GM21619 (cell line): ENCODE measurements at regions not wholly inside any gene's neighbourhood (a gene's known extent, or its start where the extent isn't known, plus 50 kb on each side); places are given as distances from the start of the nearest gene placed in this dataset.

Source experiments
- ATAC-seq: cut with Tn5 transposase; IDR thresholded peaks from one replicate; pipeline ENCODE4 v1.9.1; 2021; ENCODE audit not compliant: unreplicated experiment

DNA sequence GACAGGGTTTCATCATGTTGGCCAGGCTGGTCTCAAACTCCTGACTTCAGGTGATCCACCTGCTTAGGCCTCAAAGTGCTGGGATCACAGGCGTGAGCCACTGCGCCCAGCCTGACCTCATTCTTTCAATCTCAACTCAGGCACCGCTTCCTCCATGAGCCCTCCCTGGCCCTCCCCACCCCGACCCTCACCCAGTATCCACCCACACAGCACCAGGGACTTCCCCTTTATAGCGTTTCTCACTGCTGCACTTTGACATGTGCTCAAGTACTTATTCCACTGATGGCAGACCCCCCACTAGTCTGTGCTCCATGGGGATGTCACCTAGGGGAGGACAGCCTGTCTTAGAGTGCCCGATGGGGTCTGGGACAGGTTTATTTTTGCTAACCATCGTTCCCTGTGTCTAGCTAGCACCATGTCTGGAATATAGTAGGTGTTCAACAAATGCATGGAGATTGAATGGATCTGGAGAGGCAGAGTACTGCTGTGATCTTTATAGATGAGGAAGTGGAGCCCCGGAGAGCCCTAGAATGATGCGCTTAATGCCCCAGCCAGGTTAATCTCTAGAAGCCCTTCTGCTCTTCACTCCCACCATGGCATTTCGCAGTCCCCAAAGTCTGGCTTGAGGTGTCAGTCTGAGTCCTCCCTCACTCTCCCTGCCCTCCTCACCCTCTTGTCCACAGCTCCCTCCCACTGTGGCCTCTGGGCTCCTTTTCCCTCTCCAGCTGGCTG lies 258.8 kb downstream of the RPS24 start:
- no peak for ATAC-seq

DNA sequence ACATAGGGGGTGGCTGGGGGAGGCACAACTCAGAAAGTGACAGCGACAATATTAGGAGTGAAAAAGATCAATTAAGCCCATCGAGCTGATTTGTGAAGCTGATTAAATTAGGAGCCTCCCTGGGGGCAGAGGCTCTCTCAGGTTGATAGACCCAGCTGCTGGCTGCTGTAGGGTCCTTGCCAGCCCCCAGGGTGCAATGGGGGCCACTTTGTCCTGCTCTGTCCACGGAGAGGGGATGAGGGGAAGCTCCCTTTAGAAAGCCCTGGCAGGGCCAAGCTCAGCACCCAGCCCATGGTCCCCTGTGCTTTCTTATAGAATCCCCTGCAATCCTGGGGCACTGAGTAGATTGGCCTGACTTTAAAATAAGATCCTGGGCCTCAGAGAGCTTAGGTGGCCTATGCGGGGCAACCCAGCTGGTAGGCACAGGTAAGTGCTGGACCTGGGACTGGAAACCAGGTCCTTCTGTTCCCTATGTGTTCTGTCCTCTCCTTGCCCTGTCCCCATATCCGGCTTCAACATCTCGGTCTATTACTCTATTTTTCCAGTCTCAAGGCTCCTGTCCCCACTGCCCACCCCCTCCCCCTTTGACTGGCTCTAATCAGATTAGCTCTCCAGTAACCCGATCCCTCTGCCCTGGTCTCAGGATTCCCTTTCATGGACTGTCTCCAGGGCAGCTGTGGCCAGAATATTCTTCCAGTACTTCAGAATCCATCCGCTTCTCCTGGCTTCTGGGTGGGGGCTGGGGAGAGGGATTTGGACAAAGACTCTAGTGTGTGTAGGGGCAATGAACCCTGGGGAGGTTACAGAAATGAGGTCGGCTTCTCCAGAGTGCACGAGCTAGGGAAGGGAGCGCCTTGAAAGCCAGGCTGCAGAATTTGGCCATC lies 259.6 kb downstream of the RPS24 start:
- no peak for ATAC-seq

DNA sequence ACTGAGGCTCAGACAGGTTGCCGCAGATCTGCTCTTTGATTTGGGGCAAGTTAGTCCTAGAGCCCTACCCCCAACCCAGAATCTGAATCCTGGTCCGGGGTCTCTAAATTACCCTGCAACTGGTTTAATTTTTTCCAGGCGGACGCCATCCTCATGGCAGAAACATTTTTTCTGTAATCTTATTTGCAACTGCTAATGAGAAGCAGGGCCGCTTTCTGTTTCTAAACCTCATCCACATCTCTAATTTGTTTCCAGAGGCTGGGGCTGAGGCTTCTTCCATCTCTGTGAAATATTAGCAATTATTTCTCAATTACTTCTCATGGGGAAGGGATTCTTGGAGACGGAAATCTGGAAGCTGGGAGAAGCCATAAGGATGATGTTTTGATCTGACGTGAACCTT lies 261.6 kb downstream of the RPS24 start:
- no peak for ATAC-seq

DNA sequence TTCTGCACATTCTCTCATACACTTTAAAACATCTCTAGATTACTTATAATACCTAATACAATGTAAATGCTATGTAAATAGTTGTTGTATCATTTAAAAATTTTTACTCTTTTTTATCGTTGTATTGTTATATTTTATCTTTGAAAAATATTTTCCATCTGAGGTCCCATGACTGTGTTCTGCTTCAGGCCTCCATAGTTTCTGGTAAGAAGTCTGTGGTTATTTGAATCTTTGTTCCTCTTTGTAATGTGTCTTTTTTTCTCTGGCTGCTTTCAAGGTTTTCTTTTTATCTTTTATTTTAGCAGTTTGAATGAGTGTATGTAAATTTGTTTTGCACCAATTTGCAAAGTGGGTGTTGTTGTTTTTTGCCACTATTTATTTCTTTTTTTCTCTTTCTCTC lies 263.1 kb downstream of the RPS24 start:
- no peak for ATAC-seq

DNA sequence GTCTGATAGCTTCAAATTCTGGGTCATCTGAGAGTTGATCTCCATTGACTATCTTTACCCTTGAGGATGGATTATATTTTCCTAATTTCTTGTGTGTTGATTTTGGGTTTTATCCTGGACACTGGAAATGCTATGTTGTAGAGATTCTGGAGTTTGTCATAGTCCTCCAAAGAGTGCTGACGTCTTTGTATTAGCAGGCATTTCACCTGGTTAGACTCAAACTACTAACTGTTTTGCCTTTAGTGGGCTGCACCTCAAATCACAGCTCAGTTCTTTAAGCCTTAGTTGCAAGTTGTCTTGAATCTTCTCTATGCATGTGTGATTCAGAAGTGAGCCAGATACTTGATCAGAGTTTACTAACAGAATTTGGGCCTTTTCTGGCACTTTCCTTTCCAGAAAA lies 264.3 kb downstream of the RPS24 start:
- ATAC-seq, result no peak

DNA sequence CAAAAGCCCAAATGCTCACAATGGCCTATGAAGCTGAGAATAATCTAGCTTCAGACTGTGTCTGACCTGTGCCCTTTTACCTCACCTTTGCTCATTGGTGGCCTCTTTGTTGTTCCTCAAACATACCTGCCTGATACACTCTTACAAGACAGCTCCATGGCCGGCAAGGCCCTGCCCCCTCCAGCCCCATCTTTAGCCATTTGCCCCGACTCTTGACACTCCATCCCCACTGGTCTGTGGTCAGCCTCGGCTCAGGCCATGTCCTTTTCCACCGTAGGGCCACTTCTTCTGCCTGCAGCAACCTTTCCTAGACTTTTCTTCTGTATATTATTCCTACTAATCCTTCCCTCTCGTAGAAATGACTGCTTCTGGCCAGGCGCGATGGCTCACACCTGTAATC lies 265.2 kb downstream of the RPS24 start:
- ATAC-seq, result no peak

DNA sequence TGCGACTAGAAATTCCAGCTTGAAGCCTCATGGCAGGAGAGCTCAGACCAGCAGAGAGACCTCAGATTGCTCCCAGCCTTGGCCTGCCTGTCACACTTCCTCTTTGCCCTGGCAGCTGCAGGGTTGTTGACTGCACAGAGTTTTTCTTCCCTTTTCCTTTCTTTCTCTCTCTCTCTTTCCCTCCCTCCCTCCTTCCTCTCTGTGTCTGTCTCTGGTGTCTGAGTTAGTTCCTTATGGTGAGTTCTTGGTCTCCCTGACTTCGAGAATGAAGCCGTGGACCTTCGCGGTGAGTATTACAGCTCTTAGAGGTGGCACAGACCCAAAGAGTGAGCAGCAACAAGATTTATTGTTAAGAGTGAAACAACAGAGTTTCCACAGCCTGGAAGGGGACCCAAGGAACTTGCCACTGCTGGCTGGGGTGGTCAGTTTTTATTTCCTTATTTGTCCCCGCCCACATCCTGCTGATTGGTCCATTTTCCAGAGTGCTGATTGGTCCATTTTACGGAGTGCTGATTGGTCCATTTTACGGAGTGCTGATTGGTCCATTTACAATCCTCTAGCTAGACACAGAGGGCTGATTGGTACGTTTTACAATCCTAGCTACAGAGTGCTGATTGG lies 266.3 kb downstream of the RPS24 start:
- no peak for ATAC-seq

DNA sequence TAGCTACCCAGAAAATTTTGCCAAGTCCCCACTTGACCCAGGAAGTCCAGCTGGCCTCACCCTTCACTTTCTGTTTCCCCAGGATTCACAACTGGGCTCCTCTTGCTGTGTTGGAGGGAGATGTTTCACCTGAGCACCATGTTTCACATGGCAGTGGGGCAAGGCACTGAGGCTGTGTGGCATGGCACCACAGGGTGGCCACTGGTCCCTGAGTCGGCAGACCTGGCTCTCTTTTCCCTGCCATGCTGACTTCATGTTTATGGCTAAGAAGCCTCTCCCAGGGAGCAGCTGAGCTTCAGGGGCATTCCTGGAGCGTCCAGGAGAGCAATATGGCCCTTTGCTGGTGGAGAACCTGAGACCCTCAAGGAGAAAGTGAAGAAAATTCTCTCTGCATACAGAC lies 266.9 kb downstream of the RPS24 start:
- ATAC-seq, result no peak

DNA sequence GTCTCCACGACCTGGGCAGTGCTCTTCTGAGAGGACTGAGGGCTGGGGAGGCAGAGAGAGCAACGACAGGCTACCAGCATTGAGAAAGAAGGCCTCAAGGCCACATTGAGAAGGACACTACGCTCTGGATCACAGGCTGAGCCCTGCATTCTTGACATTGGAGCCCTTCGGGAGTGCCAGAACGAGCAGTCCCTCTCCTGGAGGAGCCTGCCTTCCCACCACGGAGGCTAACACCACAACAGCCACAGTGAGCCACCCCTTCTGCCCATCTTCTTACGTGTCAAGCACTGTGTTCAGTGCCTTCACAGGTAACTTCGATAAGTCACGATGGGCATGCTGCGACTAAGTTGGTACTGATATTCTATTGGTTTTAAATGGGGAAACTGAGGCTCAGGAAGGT lies 267.8 kb downstream of the RPS24 start:
- no peak for ATAC-seq

DNA sequence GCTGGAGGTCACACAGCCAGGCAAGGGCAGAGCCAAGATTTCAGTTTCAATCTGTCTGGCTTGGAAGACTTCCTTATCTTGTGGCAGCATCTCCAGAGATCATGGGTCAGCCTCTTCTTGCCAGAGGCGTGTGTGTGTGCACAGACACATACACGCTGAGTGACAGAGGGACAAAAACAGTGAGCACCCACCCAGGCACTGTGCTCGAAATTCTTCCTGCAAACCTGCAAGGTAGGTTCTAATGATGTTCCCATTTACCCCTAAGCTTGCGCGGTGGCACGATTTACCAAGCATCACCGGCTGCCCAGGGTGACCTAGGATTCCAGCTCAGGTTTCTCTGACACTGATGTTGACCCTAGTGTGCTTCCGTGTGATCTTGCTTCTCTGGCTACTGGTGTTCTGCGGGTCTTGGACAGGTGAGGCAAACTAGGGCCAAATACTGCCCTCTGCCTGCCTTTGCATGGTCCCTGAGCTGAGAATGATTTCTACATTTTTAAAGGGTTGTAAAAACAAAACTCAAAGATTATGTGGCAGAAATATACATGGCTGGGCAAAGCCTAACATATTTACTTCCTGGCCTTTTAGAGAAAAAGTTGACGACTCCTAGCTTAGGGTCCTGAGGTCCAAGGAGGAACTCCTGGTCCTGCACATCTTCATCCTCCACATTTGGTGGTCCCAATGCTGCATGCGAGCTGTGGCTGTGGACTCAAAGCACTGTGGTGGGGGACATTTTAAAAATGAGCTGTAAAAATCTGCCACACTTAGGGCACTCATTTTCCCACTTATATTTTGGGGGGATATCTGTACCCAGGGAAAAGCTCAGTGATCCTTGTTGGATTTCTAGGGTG lies 268.5 kb downstream of the RPS24 start:
- ATAC-seq, result no peak

DNA sequence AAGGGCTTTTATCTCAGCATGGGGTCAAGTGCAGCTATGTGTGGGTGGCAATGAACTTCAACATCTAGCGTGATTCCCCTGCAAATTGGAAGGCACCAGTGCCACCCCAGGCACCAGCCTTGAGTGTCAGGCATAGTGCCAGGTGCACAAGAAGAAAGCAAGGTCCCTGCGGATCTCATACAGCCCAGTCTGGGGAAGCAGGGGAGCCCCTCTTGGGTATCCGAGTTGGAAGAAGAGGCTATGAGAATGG lies 269.0 kb downstream of the RPS24 start:
- ATAC-seq, result no peak

DNA sequence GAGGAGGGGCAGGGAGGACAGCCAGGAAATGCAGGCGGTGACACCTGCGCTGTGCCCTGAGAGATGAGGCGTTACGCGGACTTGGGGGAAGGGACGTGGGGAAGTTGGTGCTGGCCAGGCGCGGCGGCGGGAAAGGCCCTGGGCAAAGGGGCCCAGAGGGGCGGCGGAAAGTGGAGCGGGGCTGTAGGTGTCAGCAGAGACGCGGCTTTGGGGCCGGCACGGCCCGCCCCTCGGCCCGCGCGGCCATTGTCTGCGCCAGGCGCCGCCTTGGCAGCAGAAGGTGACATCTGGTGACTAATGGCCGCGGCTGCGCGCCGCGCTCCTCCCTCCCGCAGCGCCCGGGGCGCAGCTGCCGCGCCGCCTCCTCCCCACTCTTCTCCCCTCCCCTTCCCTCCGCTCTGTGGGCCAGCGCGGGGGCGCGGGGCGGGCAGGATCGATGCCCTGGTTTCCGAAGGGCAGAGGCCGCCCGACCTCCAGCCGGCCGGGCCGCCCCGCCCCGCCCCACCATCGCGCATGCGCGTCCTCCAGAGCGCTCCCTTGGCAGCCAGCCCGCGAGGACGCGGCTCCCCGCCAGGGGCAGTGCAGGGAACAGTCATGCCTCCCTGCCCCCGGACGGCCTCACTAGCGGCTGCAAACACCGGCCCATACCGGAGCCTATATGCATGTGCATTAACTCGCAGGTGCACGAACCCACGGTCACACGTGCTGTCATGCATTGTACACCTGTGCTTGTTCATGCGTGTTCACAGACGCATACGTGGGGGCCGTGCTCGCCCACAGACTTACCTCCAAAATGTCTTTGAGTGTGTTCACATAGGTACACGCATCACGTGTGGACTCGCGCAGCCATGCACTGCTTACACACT lies 269.6 kb downstream of the RPS24 start:
- peak; percentile 80 for ATAC-seq

DNA sequence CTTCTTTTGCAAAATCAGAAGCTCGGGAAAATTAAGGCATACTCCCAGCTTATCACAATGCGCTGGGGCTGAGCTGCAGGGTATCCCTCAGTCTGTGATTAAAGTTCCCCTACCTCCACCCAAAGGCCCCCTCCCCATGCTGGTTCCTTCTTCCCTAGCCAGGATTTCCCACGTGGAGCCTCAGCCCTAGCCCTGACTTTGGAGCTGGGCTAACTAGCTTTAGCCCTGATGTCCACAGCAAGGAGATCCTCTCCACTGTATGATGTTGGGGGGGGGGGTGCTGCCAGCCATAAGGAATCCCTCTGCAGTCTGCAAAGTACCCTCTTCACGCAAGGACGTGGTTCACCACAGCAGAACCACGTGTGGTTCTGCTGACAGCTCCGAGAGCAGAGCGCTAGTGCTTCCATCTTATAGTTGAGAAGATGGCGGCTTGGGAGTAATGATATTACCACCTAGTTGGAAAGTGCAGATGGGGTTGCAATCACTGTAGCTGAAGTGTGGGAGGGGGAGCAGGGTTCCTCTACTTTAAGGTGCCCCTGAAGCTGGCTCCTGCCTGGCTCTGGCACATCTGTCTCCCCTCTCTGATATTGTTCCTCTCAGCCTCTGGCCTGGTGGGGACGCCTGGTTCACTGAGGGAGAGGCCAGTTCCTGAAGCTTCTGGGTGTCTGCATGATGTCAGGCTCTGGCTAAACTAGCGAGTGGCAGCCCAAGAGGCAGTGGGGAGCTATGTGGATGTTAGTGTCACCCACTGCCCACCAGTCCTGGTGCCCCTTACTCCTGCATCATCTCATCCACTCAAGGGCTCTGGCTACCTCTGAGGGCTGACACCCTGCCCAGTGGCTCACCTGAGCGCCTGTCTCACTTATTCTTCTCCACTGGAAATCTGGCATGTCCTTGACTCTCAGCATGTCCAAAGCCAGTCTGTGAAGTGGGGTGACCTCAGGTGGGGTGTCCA lies 270.7 kb downstream of the RPS24 start:
- no peak for ATAC-seq

DNA sequence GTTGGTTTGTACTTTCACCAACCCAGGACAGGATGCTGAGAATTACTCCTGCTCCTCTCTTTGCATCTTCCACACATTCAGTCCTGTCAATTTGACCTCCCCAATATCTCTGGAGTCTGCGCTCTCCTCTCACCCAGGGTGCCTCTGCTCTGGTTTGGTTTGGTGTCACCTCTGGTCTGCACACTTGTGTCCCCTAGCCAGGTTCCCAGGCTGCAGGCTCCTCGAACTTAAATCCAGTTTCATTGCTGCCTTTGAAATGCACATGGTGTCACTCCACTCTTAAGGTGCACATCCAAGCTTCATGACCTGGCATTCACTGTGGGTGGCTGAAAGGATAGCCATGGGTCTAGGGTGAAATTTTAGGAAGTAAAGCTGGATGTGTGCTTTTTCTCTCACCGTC lies 271.6 kb downstream of the RPS24 start:
- ATAC-seq, result no peak

DNA sequence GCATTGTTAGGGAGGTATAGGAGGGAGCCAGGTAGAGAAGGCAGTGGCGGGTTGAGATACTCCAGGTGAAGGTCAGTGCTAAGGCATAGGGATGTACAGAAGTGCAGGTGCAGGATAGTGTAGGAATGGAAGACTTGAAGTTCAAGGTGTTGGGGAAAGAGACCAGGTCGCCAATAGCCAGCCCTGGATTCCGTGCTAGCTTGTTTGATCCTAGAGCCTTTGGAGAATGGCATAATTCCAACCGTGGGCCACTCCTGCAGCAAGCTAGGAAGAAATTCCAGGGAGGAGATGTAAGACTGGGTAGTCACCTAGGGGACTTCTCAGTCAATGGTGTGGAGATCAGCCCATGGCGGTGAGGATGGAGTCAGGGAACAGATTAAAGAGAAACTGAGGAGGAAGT lies 272.7 kb downstream of the RPS24 start:
- ATAC-seq, result no peak

DNA sequence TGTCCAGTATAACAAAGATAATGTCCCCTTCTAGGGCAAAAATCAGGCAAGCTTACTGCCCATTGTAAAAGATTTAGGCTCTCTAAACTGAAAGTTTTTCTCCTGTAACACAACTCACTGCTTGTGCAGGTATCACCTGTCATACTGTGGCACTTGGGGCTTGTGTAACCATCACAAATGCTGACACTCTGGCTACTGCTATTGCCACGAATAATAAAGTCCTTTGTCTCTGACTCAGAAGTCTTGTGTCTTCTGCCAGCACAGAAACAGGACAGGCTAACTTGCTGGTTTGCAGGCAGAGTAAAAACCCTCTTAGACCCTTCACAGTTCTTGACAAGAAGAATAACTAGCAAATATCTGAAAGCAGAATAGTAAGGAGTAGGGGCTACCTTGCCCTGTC lies 273.9 kb downstream of the RPS24 start:
- ATAC-seq, result no peak

DNA sequence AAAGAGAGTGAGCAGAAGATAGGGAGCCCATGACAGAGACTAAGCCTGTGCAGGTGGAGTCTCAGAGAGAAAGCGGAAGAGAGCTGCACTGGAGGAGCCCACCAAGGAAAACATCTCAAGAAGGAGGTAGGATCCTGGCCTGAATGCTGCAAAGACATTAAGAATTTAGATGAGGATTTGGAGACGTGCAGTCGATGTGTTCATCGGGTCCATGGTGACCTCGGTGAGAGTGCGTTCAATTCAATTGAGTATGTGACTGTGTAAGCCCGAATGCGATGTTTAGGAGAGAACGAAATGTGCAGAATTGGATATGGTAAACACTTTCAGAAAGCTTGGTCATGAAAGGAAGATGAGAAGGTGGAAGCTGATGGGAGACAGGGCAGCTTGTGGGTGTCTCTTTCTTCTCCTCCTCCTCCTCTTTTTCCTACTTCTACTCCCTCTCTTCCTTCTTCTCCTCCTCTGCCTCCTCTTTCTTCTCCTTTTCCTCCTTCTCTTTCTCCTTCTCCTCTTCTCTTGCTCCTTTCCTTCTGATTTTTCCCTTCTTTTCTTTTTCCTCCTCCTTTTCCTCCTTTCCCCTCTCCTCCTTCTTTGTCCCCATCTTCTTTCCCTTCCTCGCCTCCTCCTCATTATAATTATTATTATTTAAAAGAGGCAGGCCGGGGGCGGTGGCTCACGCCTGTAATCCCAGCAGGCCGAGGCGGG lies 276.0 kb downstream of the RPS24 start:
- ATAC-seq, result no peak

DNA sequence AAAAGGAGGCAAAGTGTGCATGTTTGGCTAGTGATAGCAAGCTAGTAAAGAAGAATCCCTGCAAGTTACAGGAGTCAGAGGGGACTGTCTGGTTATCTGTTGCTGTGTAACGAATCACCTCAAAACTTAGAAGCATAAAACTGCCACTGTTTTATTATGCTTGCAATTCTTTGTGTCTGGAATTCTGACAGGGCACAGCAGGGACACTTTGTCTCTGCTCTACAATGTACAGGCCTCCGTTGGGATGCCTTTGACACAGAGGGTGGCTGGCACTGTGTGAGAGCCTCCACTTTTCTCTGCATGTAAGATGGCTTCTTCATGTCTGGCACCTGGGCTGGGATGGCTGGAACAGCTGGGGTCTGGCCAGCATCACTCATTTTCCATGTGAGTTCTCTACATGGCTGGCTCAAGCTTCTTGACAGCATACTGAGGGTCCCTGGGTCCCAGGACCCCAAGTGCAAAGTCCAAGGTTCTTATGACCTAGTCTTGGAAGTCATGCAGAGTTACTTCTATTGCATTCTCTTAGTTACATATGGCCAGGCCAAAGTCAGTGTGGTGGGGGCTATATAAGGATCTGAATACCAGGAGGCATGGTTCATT lies 276.9 kb downstream of the RPS24 start:
- ATAC-seq, result no peak
